SK-N-SH (cell line): ENCODE measurements at regions not wholly inside any gene's neighbourhood (a gene's known extent, or its start where the extent isn't known, plus 50 kb on each side); places are given as distances from the start of the nearest gene placed in this dataset.

Experiments
- EZH2phosphoT487 ChIP-seq: fragments of 200-600 bp; sonication (generic); IDR thresholded peaks from 2 replicates; pipeline ENCODE4 v1.6.1; 2017; ENCODE audit warnings: low read depth, mixed run types, mild to moderate bottlenecking, antibody characterized with exemption, moderate library complexity, borderline replicate concordance
- TF ChIP-seq, protein P1 (sequence below): fragments of 150-350 bp; IDR thresholded peaks from 2 replicates; pipeline ENCODE4 v1.6.1; 2017; ENCODE audit warnings: antibody characterized with exemption, low read length, low read depth, borderline replicate concordance
- TF ChIP-seq, protein P2 (sequence below): IDR thresholded peaks from 2 replicates; pipeline ENCODE4 v1.6.1; 2012; ENCODE audit warnings: mild to moderate bottlenecking, low read depth, low read length, moderate library complexity

DNA sequence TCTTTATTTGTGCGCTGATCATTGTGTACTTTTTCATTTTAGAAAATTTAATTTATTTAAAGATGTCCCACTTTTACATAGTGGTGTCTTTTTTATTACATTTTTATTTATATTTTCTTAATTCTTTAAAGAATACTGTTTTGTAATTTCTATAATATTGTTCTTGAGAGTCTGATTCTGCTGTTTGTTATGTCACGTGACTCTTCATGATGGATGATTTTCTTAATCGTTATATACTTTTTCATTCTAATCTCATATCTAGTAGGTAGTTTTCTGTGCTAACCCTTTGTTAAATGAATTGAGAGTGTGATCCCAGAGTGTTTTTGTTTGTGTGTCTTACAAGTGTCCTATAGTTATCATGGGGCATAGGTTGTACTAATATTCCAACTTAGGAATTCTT, 568.2 kb upstream of the AMOT start:
- TF ChIP-seq, protein P1, sequence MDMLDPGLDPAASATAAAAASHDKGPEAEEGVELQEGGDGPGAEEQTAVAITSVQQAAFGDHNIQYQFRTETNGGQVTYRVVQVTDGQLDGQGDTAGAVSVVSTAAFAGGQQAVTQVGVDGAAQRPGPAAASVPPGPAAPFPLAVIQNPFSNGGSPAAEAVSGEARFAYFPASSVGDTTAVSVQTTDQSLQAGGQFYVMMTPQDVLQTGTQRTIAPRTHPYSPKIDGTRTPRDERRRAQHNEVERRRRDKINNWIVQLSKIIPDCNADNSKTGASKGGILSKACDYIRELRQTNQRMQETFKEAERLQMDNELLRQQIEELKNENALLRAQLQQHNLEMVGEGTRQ: no peak
- no peak for TF ChIP-seq EZH2phosphoT487
- TF ChIP-seq, protein P2, sequence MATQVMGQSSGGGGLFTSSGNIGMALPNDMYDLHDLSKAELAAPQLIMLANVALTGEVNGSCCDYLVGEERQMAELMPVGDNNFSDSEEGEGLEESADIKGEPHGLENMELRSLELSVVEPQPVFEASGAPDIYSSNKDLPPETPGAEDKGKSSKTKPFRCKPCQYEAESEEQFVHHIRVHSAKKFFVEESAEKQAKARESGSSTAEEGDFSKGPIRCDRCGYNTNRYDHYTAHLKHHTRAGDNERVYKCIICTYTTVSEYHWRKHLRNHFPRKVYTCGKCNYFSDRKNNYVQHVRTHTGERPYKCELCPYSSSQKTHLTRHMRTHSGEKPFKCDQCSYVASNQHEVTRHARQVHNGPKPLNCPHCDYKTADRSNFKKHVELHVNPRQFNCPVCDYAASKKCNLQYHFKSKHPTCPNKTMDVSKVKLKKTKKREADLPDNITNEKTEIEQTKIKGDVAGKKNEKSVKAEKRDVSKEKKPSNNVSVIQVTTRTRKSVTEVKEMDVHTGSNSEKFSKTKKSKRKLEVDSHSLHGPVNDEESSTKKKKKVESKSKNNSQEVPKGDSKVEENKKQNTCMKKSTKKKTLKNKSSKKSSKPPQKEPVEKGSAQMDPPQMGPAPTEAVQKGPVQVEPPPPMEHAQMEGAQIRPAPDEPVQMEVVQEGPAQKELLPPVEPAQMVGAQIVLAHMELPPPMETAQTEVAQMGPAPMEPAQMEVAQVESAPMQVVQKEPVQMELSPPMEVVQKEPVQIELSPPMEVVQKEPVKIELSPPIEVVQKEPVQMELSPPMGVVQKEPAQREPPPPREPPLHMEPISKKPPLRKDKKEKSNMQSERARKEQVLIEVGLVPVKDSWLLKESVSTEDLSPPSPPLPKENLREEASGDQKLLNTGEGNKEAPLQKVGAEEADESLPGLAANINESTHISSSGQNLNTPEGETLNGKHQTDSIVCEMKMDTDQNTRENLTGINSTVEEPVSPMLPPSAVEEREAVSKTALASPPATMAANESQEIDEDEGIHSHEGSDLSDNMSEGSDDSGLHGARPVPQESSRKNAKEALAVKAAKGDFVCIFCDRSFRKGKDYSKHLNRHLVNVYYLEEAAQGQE: no peak
